IMR-90 (cell line): ENCODE measurements at regions not wholly inside any gene's neighbourhood (a gene's known extent, or its start where the extent isn't known, plus 50 kb on each side); places are given as distances from the start of the nearest gene placed in this dataset.

ENCODE experiments used
- ATAC-seq: fragments of 200-7000 bp; cut with Tn5 transposase; 2 replicates; pipeline ENCODE4 v1.9.1; 2020; ENCODE audit warnings: low read depth, mild to moderate bottlenecking, moderate library complexity
- BruUV-seq: library from RNA; stranded (reverse); fragments of 400-500 nt; replicated peaks from 2 replicates; lab custom pipeline; 2021; lab: Mats Ljungman, UMichigan
- CTCF ChIA-PET: fragments of 300-600 bp; formaldehyde crosslinking; extraction: SDS; loops from one replicate; lab custom pipeline; 2021; ENCODE audit warnings: antibody characterized with exemption; lab: Yijun Ruan, JAX
- POLR2A ChIA-PET: fragments of 300-600 bp; sonication (Branson Sonifier 250); formaldehyde crosslinking; loops from one replicate; lab custom pipeline; 2022; ENCODE audit warnings: antibody characterized with exemption; ENCODE audit not compliant: unreplicated experiment; lab: Charles Lee
- DNase-seq: peaks from one replicate; pipeline ENCODE4 v3.0.0; 2013
- H2AFZ ChIP-seq: replicated peaks from 2 replicates; pipeline ENCODE3; 2013; ENCODE audit warnings: low read length, mild to moderate bottlenecking; ENCODE audit not compliant: poor library complexity
- H2AK5ac ChIP-seq: 2 replicates; pipeline ENCODE4 v1.6.1; 2013; ENCODE audit warnings: low read depth, low read length, inconsistent platforms
- H2AK9ac ChIP-seq: replicated peaks from 2 replicates; pipeline ENCODE3; 2013; ENCODE audit warnings: mild to moderate bottlenecking, low read depth, low read length, moderate library complexity; ENCODE audit not compliant: poor library complexity
- H2BK120ac ChIP-seq: 2 replicates; pipeline ENCODE4 v1.6.1; 2013; ENCODE audit warnings: low read depth, low read length, inconsistent platforms
- H2BK15ac ChIP-seq: 3 replicates; pipeline ENCODE4 v1.6.1; 2013; ENCODE audit warnings: low read depth, low read length, inconsistent platforms
- H2BK20ac ChIP-seq: 2 replicates; pipeline ENCODE4 v1.6.1; 2013; ENCODE audit warnings: low read depth, mild to moderate bottlenecking, inconsistent platforms, low read length, moderate library complexity
- H2BK5ac ChIP-seq: 2 replicates; pipeline ENCODE4 v1.6.1; 2013; ENCODE audit warnings: mild to moderate bottlenecking, low read depth, low read length, inconsistent platforms; ENCODE audit not compliant: poor library complexity, severe bottlenecking
- H3K14ac ChIP-seq: replicated peaks from 2 replicates; pipeline ENCODE4 v1.6.1; 2013; ENCODE audit warnings: low read depth, low read length, inconsistent platforms
- H3K18ac ChIP-seq: 2 replicates; pipeline ENCODE4 v1.6.1; 2013; ENCODE audit warnings: low read depth, low read length, control low read depth
- H3K23ac ChIP-seq: 2 replicates; pipeline ENCODE4 v1.6.1; 2013; ENCODE audit warnings: low read depth, low read length, inconsistent platforms
- H3K27ac ChIP-seq: 2 replicates; pipeline ENCODE4 v1.5.1; 2013; ENCODE audit warnings: mild to moderate bottlenecking, control low read depth, low read length; ENCODE audit not compliant: insufficient read depth
- H3K27me3 ChIP-seq: 2 replicates; pipeline ENCODE4 v1.6.1; 2013; ENCODE audit warnings: low read length; ENCODE audit not compliant: control insufficient read depth, insufficient read depth
- H3K36me3 ChIP-seq: 2 replicates; pipeline ENCODE4 v1.6.1; 2013; ENCODE audit warnings: low read length, mixed read lengths; ENCODE audit not compliant: control insufficient read depth, insufficient read depth
- H3K4ac ChIP-seq: 2 replicates; pipeline ENCODE4 v1.6.1; 2013; ENCODE audit warnings: low read depth, low read length, inconsistent platforms
- H3K4me1 ChIP-seq: 2 replicates; pipeline ENCODE4 v1.6.1; 2013; ENCODE audit warnings: low read length, mixed read lengths; ENCODE audit not compliant: control insufficient read depth, insufficient read depth
- H3K4me2 ChIP-seq: 2 replicates; pipeline ENCODE4 v1.6.1; 2013; ENCODE audit warnings: low read depth, mild to moderate bottlenecking, control low read depth, low read length, moderate library complexity
- H3K4me3 ChIP-seq: 2 replicates; pipeline ENCODE4 v1.5.1; 2013; ENCODE audit warnings: low read depth, mild to moderate bottlenecking, control low read depth, low read length, moderate library complexity; ENCODE audit not compliant: insufficient read depth
- H3K56ac ChIP-seq: 2 replicates; pipeline ENCODE4 v1.6.1; 2013; ENCODE audit warnings: low read length, inconsistent platforms; ENCODE audit not compliant: insufficient read depth; ENCODE audit errors: extremely low read depth
- H3K79me1 ChIP-seq, 2 experiments: 2 replicates each; pipeline ENCODE4 v1.6.1; 2013; ENCODE audit warnings: low read length in 2 of 2, inconsistent platforms in 1 of 2, low read depth in 1 of 2
- H3K9ac ChIP-seq: 2 replicates; pipeline ENCODE4 v1.6.1; 2013; ENCODE audit warnings: low read depth, low read length, control low read depth
- H3K9me1 ChIP-seq: 2 replicates; pipeline ENCODE4 v1.6.1; 2013; ENCODE audit warnings: low read length, inconsistent platforms; ENCODE audit not compliant: insufficient read depth
- H3K9me3 ChIP-seq: 2 replicates; pipeline ENCODE4 v1.6.1; 2013; ENCODE audit warnings: low read length; ENCODE audit not compliant: control insufficient read depth, insufficient read depth
- H4K20me1 ChIP-seq: 2 replicates; pipeline ENCODE4 v1.6.1; 2013; ENCODE audit warnings: low read length, inconsistent platforms; ENCODE audit not compliant: insufficient read depth
- H4K5ac ChIP-seq: 2 replicates; pipeline ENCODE4 v1.6.1; 2013; ENCODE audit warnings: mild to moderate bottlenecking, low read depth, low read length, control low read depth
- H4K8ac ChIP-seq, 2 experiments: 2 replicates each; pipeline ENCODE4 v1.6.1; 2013; ENCODE audit warnings: low read depth in 2 of 2, low read length in 2 of 2, control low read depth in 1 of 2, inconsistent platforms in 1 of 2
- H4K91ac ChIP-seq: 2 replicates; pipeline ENCODE4 v1.6.1; 2013; ENCODE audit warnings: low read depth, low read length, inconsistent platforms; ENCODE audit not compliant: insufficient read depth
- BHLHE40 ChIP-seq: fragments of 150-350 bp; IDR thresholded peaks from 2 replicates; pipeline ENCODE4 v1.6.1; 2016; ENCODE audit warnings: mild to moderate bottlenecking, low read depth, low read length
- CEBPB ChIP-seq: IDR thresholded peaks from 2 replicates; pipeline ENCODE4 v1.6.1; 2012; ENCODE audit warnings: low read depth, low read length, improper control_type of control experiment
- MAZ ChIP-seq: IDR thresholded peaks from 2 replicates; pipeline ENCODE4 v1.6.1; 2012; ENCODE audit warnings: low read depth, mild to moderate bottlenecking, low read length, improper control_type of control experiment, moderate library complexity, borderline replicate concordance
- POLR2A ChIP-seq: IDR thresholded peaks from 2 replicates; pipeline ENCODE4 v1.6.1; 2012; ENCODE audit warnings: mild to moderate bottlenecking, low read depth, low read length
- RFX5 ChIP-seq: IDR thresholded peaks from 2 replicates; pipeline ENCODE4 v1.8.0; 2012; ENCODE audit warnings: low read depth, mild to moderate bottlenecking, low read length, moderate library complexity
- WGBS, 2 experiments: methylation state at CpG; one replicate each; pipeline versions ENCODE4 v1.1.5 to v1.1.7; 2013; ENCODE audit warnings: missing lambda C conversion rate in 2 of 2; ENCODE audit not compliant: insufficient read length in 1 of 2; ENCODE audit errors: extremely low coverage in 2 of 2; 5-methylcytosine and 5-hydroxymethylcytosine counted together
- dilution Hi-C: fragments of 300-500 bp; cut with HindIII; formaldehyde crosslinking; loops from one replicate; pipeline ENCODE4 v1.14.3; 2018; ENCODE audit warnings: low sequenced_read_pairs; ENCODE audit not compliant: unreplicated experiment
- in situ Hi-C: fragments of 300-500 bp; cut with MboI; formaldehyde crosslinking; loops from 3 replicates; pipeline ENCODE4 v1.14.3; 2019; ENCODE audit warnings: low sequenced_read_pairs, inconsistent platforms, mixed read lengths
- intact Hi-C: fragments of 100-400 bp; cut with micrococcal nuclease; formaldehyde crosslinking; loops from 2 replicates; pipeline ENCODE4 v1.10.0; 2022
- TF ChIP-seq, protein P1 (sequence below): conservative IDR thresholded peaks from 2 replicates; pipeline ENCODE4 v1.5.1; 2012; ENCODE audit warnings: mild to moderate bottlenecking, low read depth, low read length, improper control_type of control experiment
- TF ChIP-seq, protein P2 (sequence below): fragments of 150-350 bp; IDR thresholded peaks from 2 replicates; pipeline ENCODE4 v1.6.1; 2017; ENCODE audit warnings: mild to moderate bottlenecking, antibody characterized with exemption, low read length, low read depth

DNA sequence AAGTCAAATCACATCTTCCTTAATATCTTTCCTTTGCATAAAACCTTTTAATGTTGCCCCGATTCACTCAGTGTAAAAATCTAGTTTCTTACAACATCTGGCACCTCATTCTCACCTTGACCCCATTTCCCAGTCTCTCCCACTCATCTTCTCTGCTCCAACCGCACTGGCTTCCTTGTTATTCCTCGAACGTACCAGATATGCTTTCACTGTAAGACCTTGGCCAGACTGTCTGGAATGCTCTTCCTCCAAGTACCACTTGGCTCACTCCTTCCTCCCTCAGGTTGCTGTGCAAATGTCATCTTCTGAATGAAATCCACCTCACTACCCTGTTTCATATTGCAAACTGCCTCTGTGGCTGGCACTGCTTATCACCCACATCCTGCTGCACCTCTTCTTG is 433.6 kb downstream of the HAPSTR1 start:
- Histone ChIP-seq H2BK120ac (no peak overlapping the region), H4K5ac (no peak overlapping the region), H2AFZ (no peak overlapping the region), H3K4me3 (no peak overlapping the region), H2BK5ac (no peak overlapping the region), H2BK15ac (no peak overlapping the region), H3K4me2 (no peak overlapping the region), H3K79me1 (no peaks in the 10 kb centered on the region), H4K91ac (no peak overlapping the region), H2AK9ac (no peak overlapping the region), H2BK20ac (no peak overlapping the region), H3K18ac (no peak overlapping the region), H3K9ac (no peak overlapping the region), H3K4ac (no peak overlapping the region), H3K36me3 (no peaks in the 10 kb centered on the region), H3K56ac (no peak overlapping the region), H3K4me1 (no peaks in the 10 kb centered on the region), H3K23ac (no peak overlapping the region), H3K27ac (no peak overlapping the region), H3K27me3 (no peaks in the 10 kb centered on the region), H4K20me1 (no peaks in the 10 kb centered on the region), H3K9me3 (peaks cover 13% of the 10 kb centered on the region), H3K14ac (no peak overlapping the region), H3K9me1 (no peaks in the 10 kb centered on the region), H4K8ac (no peak overlapping the region), H2AK5ac (no peak overlapping the region)
- intact Hi-C loops (no loop called here), in situ Hi-C loops (no loop called here), dilution Hi-C loops (no loop called here)
- no TSS peak for BruUV-seq
- ChIA-PET CTCF (no interaction called here), POLR2A (no interaction called here)
- DNase-seq: no peak
- no peak for ATAC-seq
- 34% methylated on average over 4 of the region's 4 CpGs; no CpG with 5 or more reads in 1 of the 2 experiments for WGBS, 2 experiments
- TF ChIP-seq RFX5: no peak
- TF ChIP-seq, protein P1, sequence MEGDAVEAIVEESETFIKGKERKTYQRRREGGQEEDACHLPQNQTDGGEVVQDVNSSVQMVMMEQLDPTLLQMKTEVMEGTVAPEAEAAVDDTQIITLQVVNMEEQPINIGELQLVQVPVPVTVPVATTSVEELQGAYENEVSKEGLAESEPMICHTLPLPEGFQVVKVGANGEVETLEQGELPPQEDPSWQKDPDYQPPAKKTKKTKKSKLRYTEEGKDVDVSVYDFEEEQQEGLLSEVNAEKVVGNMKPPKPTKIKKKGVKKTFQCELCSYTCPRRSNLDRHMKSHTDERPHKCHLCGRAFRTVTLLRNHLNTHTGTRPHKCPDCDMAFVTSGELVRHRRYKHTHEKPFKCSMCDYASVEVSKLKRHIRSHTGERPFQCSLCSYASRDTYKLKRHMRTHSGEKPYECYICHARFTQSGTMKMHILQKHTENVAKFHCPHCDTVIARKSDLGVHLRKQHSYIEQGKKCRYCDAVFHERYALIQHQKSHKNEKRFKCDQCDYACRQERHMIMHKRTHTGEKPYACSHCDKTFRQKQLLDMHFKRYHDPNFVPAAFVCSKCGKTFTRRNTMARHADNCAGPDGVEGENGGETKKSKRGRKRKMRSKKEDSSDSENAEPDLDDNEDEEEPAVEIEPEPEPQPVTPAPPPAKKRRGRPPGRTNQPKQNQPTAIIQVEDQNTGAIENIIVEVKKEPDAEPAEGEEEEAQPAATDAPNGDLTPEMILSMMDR: no peak
- TF ChIP-seq BHLHE40: no peak
- no peak for TF ChIP-seq MAZ
- TF ChIP-seq, protein P2, sequence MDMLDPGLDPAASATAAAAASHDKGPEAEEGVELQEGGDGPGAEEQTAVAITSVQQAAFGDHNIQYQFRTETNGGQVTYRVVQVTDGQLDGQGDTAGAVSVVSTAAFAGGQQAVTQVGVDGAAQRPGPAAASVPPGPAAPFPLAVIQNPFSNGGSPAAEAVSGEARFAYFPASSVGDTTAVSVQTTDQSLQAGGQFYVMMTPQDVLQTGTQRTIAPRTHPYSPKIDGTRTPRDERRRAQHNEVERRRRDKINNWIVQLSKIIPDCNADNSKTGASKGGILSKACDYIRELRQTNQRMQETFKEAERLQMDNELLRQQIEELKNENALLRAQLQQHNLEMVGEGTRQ: no peak
- no peak for TF ChIP-seq POLR2A
- TF ChIP-seq CEBPB: no peak
